ENCODE measurements at regions not wholly inside any gene's neighbourhood (a gene's known extent, or its start where the extent isn't known, plus 50 kb on each side); places are given as distances from the start of the nearest gene placed in this dataset.

- TF ChIP-seq CTCF (IDR thresholded peaks at IDR 0.05) (no peak), POLR2AphosphoS5 (IDR thresholded peaks at IDR 0.05) (no peak)
Observed at GRCh38 chr18:25866331-25866730, 224.1 kb downstream of the SS18 start.
